Muscle of leg (tissue), 3 donors: ENCODE measurements at regions not wholly inside any gene's neighbourhood (a gene's known extent, or its start where the extent isn't known, plus 50 kb on each side); places are given as distances from the start of the nearest gene placed in this dataset.
A peak's percentile ranks its signal among the peaks of the same experiment; 100 is the strongest.

Source experiments
- DNase-seq: peaks from one replicate; pipeline ENCODE4 v3.0.0; 2013
- H3K27ac ChIP-seq: one replicate; pipeline ENCODE4 v1.5.1; 2013; ENCODE audit warnings: mild to moderate bottlenecking, low read length, control low read depth
- H3K27me3 ChIP-seq: one replicate; pipeline ENCODE4 v1.6.1; 2013; ENCODE audit warnings: low read length; ENCODE audit not compliant: control insufficient read depth, insufficient read depth
- H3K36me3 ChIP-seq: one replicate; pipeline ENCODE4 v1.6.1; 2013; ENCODE audit warnings: low read length; ENCODE audit not compliant: control insufficient read depth, insufficient read depth
- H3K4me1 ChIP-seq: one replicate; pipeline ENCODE4 v1.6.1; 2013; ENCODE audit warnings: low read length; ENCODE audit not compliant: control insufficient read depth, insufficient read depth
- H3K4me3 ChIP-seq: one replicate; pipeline ENCODE4 v1.5.1; 2013; ENCODE audit warnings: low read length, control low read depth
- H3K9me3 ChIP-seq: replicated peaks from 2 replicates; pipeline ENCODE4 v1.6.1; 2013; ENCODE audit warnings: low read depth, low read length; ENCODE audit not compliant: control insufficient read depth
- WGBS: methylation state at CpG from one replicate; pipeline ENCODE4 v1.1.5; 2013; ENCODE audit warnings: missing lambda C conversion rate; ENCODE audit not compliant: insufficient coverage; 5-methylcytosine and 5-hydroxymethylcytosine counted together

- H3K27ac ChIP-seq: no peak overlapping the region
- H3K27me3 ChIP-seq: peaks cover 2% of the 10 kb centered on the region
- no peak for DNase-seq
- no peak overlapping the region for H3K4me3 ChIP-seq
- H3K4me1 ChIP-seq: peaks cover 18% of the 10 kb centered on the region
- H3K9me3 ChIP-seq: no peaks in the 10 kb centered on the region
- H3K36me3 ChIP-seq: no peaks in the 10 kb centered on the region
- 76% methylated on average over 5 of the region's 9 CpGs for WGBS
Observed at GRCh38 chr2:64867253-64867996, 121.8 kb upstream of the SLC1A4 start.

GRCh38 chr2:64869126-64869525, 120.1 kb upstream of the SLC1A4 start:
- Histone ChIP-seq H3K9me3 (no peaks in the 10 kb centered on the region), H3K4me3 (no peak overlapping the region), H3K27me3 (peaks cover 2% of the 10 kb centered on the region), H3K36me3 (no peaks in the 10 kb centered on the region), H3K4me1 (peaks cover 20% of the 10 kb centered on the region), H3K27ac (no peak overlapping the region)
- WGBS: 31% methylated on average over 6 of the region's 10 CpGs
- peak; percentile 48 for DNase-seq

DNA sequence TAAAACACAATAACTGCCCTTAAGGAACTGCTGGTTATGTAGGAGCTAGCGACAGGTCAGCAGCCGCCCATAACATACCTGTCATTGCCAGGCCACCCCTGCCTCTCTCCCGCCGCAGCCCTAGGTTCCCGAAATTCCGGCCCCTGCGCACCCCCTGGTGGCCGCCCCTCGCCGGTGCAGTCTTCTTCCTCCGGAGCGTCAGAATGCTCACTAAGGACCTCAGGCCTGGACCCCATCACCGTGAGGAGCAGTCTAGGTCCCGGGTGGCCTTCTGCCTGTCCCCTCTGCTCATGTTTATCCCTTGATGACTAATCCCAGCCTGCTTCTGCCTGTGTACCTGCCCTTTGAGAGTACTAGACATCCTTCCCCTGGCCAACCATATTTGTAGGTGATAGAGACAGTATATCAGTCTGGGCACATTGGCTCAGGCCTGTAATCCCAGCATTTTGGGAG, 115.7 kb upstream of the SLC1A4 start:
- H3K4me3 ChIP-seq: no peak overlapping the region
- 2% methylated on average over 14 of the region's 14 CpGs for WGBS
- peaks cover 14% of the 10 kb centered on the region for H3K4me1 ChIP-seq
- no peaks in the 10 kb centered on the region for H3K9me3 ChIP-seq
- H3K27ac ChIP-seq: no peak overlapping the region
- DNase-seq: peak; percentile 56
- no peaks in the 10 kb centered on the region for H3K27me3 ChIP-seq
- H3K36me3 ChIP-seq: no peaks in the 10 kb centered on the region

DNA sequence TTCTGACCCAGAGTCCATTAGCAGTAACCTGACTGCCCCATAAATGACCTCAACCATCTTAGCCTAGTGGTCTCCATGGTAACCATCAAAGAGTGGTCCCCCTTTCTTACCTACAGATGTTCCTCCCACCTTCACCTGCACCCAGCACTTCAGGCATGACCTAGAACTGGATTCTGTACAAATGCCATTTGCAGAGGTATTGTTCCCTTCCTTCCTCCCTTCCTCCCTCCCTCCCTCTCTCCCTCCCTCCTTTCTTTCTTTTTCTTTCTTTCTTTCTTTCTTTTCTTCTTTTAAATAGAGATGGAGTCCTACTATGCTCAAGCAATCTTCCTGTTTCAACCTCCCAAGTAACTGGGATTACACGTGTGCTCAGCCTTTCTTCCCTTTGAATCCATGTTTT, 114.6 kb upstream of the SLC1A4 start:
- Histone ChIP-seq H3K36me3 (no peaks in the 10 kb centered on the region), H3K27me3 (no peaks in the 10 kb centered on the region), H3K4me3 (no peak overlapping the region), H3K4me1 (peaks cover 14% of the 10 kb centered on the region), H3K9me3 (no peaks in the 10 kb centered on the region), H3K27ac (no peak overlapping the region)
- no CpG with 5 or more reads among the region's 1 CpG for WGBS
- DNase-seq: no peak

GRCh38 chr2:64875368-64875767, 113.8 kb upstream of the SLC1A4 start:
- H3K4me1 ChIP-seq: peaks cover 14% of the 10 kb centered on the region
- WGBS: no CpG with 5 or more reads among the region's 2 CpGs
- H3K27ac ChIP-seq: peak overlapping the region; percentile 76
- H3K36me3 ChIP-seq: no peaks in the 10 kb centered on the region
- no peak overlapping the region for H3K4me3 ChIP-seq
- H3K27me3 ChIP-seq: no peaks in the 10 kb centered on the region
- no peaks in the 10 kb centered on the region for H3K9me3 ChIP-seq
- no peak for DNase-seq

DNA sequence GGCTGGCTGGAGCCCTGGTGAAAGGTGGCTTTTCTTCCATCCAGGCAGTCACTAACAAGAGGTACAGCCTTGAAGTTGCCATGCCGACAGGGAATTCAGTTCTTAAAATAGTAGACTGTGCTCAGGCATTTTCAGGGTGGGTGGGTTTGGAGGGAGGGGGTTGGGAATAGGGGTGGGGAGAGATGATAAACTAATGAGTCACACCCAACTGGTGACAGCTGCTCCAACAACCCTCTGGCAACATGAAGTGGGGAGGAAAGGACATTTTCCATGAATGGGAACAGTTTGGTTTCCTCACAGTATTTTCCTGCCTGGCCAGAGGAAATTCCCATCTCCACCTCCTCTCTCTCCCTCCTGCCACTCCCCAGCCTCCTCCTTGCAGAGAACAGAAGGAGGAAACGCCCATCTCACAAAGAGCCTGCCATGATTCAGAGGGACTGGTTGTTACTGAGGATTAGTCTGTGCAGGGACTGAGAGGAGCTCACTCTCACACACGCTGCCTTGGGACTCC, 113.0 kb upstream of the SLC1A4 start:
- peak; percentile 66 for DNase-seq
- no CpG with 5 or more reads among the region's 3 CpGs for WGBS
- H3K4me3 ChIP-seq: no peak overlapping the region
- no peaks in the 10 kb centered on the region for H3K9me3 ChIP-seq
- H3K27ac ChIP-seq: peak overlapping the region; percentile 76
- H3K4me1 ChIP-seq: peaks cover 14% of the 10 kb centered on the region
- H3K36me3 ChIP-seq: no peaks in the 10 kb centered on the region
- H3K27me3 ChIP-seq: no peaks in the 10 kb centered on the region

GRCh38 chr2:64879745-64880144, 109.5 kb upstream of the SLC1A4 start:
- Histone ChIP-seq H3K36me3 (no peaks in the 10 kb centered on the region), H3K27ac (no peak overlapping the region), H3K4me1 (peaks cover 12% of the 10 kb centered on the region), H3K27me3 (no peaks in the 10 kb centered on the region), H3K4me3 (no peak overlapping the region), H3K9me3 (no peaks in the 10 kb centered on the region)
- no peak for DNase-seq
- WGBS: 95% methylated on average over 5 of the region's 5 CpGs

- Histone ChIP-seq H3K36me3 (no peaks in the 10 kb centered on the region), H3K9me3 (no peaks in the 10 kb centered on the region), H3K4me1 (peaks cover 12% of the 10 kb centered on the region), H3K27me3 (no peaks in the 10 kb centered on the region), H3K27ac (no peak overlapping the region), H3K4me3 (no peak overlapping the region)
- DNase-seq: no peak
- WGBS: 70% methylated on average over 9 of the region's 12 CpGs
Observed at GRCh38 chr2:64880193-64880951, 108.8 kb upstream of the SLC1A4 start.

DNA sequence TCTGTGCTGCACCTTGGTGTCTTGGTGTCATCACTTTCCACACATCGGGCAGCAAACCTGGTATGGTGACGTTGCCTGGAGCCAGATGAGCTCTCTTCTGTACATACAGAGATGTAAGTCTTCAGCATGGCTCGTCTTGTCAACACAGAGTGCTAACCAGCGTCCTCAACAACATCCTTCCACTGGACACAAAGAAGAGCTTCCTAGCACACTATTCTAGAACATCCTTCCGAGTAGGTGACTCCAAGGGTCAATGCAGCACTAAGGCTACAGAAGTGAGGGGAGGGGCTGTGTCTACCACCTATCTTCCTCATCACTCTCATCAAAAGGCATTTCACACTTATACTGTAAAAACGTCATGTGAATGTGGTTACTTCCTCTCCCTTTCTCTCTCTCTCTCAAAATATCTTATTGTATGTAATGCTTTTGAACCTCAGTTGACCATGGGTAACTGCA, 108.1 kb upstream of the SLC1A4 start:
- H3K27me3 ChIP-seq: no peaks in the 10 kb centered on the region
- WGBS: 91% methylated on average over 3 of the region's 6 CpGs

GRCh38 chr2:64887565-64887964, 101.6 kb upstream of the SLC1A4 start:
- Histone ChIP-seq H3K27me3 (no peaks in the 10 kb centered on the region), H3K4me3 (no peak overlapping the region), H3K9me3 (peaks cover 6% of the 10 kb centered on the region), H3K4me1 (no peaks in the 10 kb centered on the region), H3K27ac (no peak overlapping the region), H3K36me3 (no peaks in the 10 kb centered on the region)
- DNase-seq: no peak
- 97% methylated on average over 4 of the region's 5 CpGs for WGBS

More for the DNA sequence above, 108.1 kb upstream of the SLC1A4 start:
- no peak overlapping the region for H3K27ac ChIP-seq
- no peaks in the 10 kb centered on the region for H3K36me3 ChIP-seq
- DNase-seq: no peak
- no peak overlapping the region for H3K4me3 ChIP-seq
- H3K9me3 ChIP-seq: no peaks in the 10 kb centered on the region
- peaks cover 8% of the 10 kb centered on the region for H3K4me1 ChIP-seq
